ENCODE measurements at regions not wholly inside any gene's neighbourhood (a gene's known extent, or its start where the extent isn't known, plus 50 kb on each side); places are given as distances from the start of the nearest gene placed in this dataset.

GRCh38 chr16:9159839-9160550 lies 68.6 kb downstream of the HAPSTR1 start (continued):
- no peak for TF ChIP-seq ZNF23 (CRISPR knock-in tag; IDR thresholded peaks at IDR 0.05)
- TF ChIP-seq NFIX (CRISPR knock-in tag; IDR thresholded peaks at IDR 0.05; ENCODE audit: low read depth): no peak
- no peak for TF ChIP-seq COPS2 (conservative IDR thresholded peaks at IDR 0.05)
- TF ChIP-seq PKNOX1 (IDR thresholded peaks at IDR 0.05): no peak
- peak; percentile 52; the same call in 1 of the 2 replicates for TF ChIP-seq STAG1 (CRISPR knock-in tag; IDR thresholded peaks at IDR 0.05; ENCODE audit: borderline replicate concordance)
- no peak for TF ChIP-seq TSC22D4 (tag; IDR thresholded peaks at IDR 0.05)
- TF ChIP-seq YY1 (IDR thresholded peaks at IDR 0.05; ENCODE audit: borderline replicate concordance in 1 of 3, control insufficient read depth in 1 of 3, extremely low read depth in 1 of 3, insufficient read depth in 3 of 3, insufficient read length in 1 of 3, insufficient replicate concordance in 2 of 3, low read depth in 1 of 3, low read length in 2 of 3): peak in 1 of 3 experiments; percentile 28
- no peak for TF ChIP-seq EZH2 (IDR thresholded peaks at IDR 0.05; ENCODE audit: borderline replicate concordance, low read depth, low read length)
- peak; percentile 31 to 78; a peak in 3 of 4 replicates for TF ChIP-seq RAD21 (CRISPR knock-in tag; conservative IDR thresholded peaks at IDR 0.05 in 1 of 2, IDR thresholded peaks at IDR 0.05 in 1 of 2)
- no peak for TF ChIP-seq ZNF766 (CRISPR knock-in tag; conservative IDR thresholded peaks at IDR 0.05)
- no peak for TF ChIP-seq ZNF384 (IDR thresholded peaks at IDR 0.05; ENCODE audit: low read depth, low read length)
- TF ChIP-seq TARDBP (IDR thresholded peaks at IDR 0.05): no peak
- no peak for TF ChIP-seq KLF1 (tag; IDR thresholded peaks at IDR 0.05)
- no peak for TF ChIP-seq SMARCE1 (IDR thresholded peaks at IDR 0.05)
- TF ChIP-seq TFAP4 (CRISPR knock-in tag; IDR thresholded peaks at IDR 0.05; ENCODE audit: borderline replicate concordance): peak; percentile 19; the same call in 1 of the 2 replicates
- TF ChIP-seq TEAD1 (CRISPR knock-in tag; IDR thresholded peaks at IDR 0.05): no peak
- TF ChIP-seq CBFA2T2 (conservative IDR thresholded peaks at IDR 0.05): no peak
- TF ChIP-seq NR2F6 (CRISPR knock-in tag; IDR thresholded peaks at IDR 0.05): no peak
- TF ChIP-seq, protein P1, sequence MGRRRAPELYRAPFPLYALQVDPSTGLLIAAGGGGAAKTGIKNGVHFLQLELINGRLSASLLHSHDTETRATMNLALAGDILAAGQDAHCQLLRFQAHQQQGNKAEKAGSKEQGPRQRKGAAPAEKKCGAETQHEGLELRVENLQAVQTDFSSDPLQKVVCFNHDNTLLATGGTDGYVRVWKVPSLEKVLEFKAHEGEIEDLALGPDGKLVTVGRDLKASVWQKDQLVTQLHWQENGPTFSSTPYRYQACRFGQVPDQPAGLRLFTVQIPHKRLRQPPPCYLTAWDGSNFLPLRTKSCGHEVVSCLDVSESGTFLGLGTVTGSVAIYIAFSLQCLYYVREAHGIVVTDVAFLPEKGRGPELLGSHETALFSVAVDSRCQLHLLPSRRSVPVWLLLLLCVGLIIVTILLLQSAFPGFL (CRISPR knock-in tag; IDR thresholded peaks at IDR 0.05): no peak
- no peak for TF ChIP-seq CEBPZ (IDR thresholded peaks at IDR 0.05; ENCODE audit: borderline replicate concordance, low read depth, low read length)
